ENCODE measurements at regions not wholly inside any gene's neighbourhood (a gene's known extent, or its start where the extent isn't known, plus 50 kb on each side); places are given as distances from the start of the nearest gene placed in this dataset.
"Not testable (repeated sequence)": the region's sequence is repeated elsewhere in the genome, so short reads cannot be mapped to it uniquely, and the experiment has no call there.

DNA sequence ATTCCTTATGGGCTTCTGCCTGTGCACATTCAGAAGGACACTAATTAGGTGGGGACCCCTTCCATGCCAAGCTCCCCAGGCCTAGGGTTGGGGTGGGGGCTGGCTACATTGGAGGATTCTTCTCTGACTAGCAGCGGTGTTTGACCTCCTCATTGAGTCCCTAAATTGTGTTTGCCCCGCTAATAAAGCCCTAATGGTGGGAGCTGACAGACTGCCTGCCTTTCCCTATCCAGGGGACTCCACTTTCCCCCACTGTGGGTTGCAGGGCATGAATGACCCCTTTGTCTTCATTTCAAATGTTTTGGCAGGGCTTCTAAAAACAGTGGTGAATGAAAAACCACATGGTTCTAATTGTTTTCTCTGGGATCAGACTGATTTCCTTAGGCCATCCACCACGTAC is 476.8 kb upstream of the CDH11 start:
- no peak for DNase-seq (ENCODE audit: low read depth in 2 of 2)

DNA sequence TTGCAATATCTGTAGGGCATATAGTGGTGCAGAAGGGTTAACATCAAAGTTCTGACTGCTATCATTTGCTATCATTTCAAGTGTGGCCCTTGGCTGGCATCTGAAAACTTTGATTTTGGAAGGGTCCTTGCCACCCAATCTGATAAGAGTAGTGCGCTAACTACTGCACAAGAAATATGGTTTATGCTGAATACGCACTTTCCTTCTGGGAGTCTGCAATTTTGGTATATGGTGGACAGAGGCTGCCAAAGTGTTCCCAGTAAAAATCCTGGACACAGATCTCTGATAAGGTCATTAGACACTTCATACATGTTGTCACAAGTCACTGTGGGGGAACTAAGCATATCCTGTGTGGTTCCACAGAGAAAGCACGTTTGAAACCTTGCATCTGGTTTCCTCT is 461.6 kb upstream of the CDH11 start:
- no peak for DNase-seq (ENCODE audit: low read depth in 2 of 2)

DNA sequence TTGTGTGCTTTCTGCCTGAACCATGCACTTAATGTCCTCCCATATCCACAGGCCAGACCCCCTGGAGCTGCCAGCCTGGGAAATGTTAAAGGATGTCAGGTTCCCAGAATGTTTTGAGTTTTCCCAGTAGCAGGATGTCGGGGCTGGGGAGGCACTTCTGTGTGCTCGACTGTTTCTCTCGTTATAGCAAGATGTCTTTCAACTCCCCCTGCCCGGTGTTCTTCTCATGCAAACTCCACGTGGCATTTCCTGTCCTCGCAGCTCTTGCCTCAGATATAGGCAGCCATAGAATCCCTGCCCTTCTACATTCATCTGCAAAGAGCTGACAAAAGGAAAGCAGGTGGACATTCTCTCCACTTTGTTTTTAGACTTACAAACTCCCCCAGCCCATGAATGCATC is 457.2 kb upstream of the CDH11 start:
- no peak for DNase-seq (ENCODE audit: low read depth in 2 of 2)

GRCh38 chr16:65576631-65577030 is 454.8 kb upstream of the CDH11 start:
- no peak for DNase-seq (ENCODE audit: low read depth in 2 of 2)

GRCh38 chr16:65576139-65576538 is 454.3 kb upstream of the CDH11 start:
- DNase-seq (ENCODE audit: low read depth in 2 of 2): no peak

- no peak for DNase-seq (ENCODE audit: low read depth in 2 of 2)
Observed at GRCh38 chr16:65574326-65574966, 452.6 kb upstream of the CDH11 start.

DNA sequence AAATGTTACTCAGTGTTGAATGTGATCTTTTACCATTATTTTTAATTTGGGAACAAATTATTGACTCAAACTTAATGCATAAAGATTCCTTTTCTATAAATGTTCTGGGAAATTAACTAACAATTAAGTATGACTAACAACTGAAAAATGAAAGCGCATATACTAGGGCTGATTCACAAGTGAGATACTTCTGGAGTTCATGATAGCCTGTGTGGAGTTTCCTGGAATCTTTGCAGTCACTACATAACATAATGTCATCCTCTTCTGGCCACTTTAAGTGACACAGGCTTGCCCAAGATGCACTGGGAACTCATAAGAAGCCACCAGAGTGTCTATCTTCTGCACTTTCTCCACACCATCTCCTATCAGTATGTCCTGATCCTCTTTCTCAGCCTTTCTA is 450.3 kb upstream of the CDH11 start:
- DNase-seq (ENCODE audit: low read depth in 2 of 2): no peak

GRCh38 chr16:65570261-65570660 is 448.4 kb upstream of the CDH11 start:
- DNase-seq (ENCODE audit: low read depth in 2 of 2): no peak

GRCh38 chr16:65559846-65560245 is 438.0 kb upstream of the CDH11 start:
- DNase-seq (ENCODE audit: low read depth in 2 of 2): no peak

DNA sequence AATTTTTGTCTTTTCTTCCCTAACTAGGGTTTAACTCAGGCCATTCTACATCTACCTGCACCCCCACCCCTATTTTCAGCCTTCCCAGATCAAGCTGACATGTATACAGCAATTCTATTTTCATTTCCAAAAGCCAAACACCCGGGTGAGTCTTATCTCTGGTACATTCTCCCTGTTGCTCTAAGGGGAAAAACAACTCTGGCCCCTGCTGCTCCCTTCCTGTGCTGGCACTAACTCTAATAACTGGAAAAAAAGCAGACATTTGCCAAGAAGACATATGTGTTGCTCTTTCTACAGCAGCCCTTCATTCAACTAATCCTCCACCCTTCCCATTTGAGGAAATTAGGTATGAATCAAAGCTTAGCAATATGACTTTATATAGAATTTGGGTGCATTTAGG is 427.8 kb upstream of the CDH11 start:
- not testable (repeated sequence) for DNase-seq (ENCODE audit: low read depth in 2 of 2)

GRCh38 chr16:65548470-65548869 is 426.6 kb upstream of the CDH11 start:
- DNase-seq (ENCODE audit: low read depth in 2 of 2): no peak

GRCh38 chr16:65547772-65548446 is 426.0 kb upstream of the CDH11 start:
- DNase-seq (ENCODE audit: low read depth in 2 of 2): no peak

DNA sequence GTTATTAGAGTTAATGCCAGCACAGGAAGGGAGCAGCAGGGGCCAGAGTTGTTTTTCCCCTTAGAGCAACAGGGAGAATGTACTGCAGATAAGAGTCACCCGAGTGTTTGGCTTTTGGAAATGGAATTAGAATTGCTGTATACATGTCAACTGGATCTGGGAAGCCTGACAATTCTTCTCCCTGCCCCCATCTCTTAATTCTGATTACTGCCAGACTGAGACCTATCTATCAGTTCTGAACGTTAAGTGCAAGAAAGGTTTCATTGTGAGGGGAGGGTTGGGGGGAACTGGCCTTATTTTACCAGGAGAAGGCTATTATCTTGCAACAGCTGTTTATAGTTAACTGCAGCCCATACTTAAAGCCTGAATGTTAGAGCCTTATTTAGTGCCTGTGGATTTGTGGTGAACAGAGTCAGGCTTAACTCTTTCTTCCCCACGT is 424.5 kb upstream of the CDH11 start:
- no peak for DNase-seq (ENCODE audit: low read depth in 2 of 2)

DNA sequence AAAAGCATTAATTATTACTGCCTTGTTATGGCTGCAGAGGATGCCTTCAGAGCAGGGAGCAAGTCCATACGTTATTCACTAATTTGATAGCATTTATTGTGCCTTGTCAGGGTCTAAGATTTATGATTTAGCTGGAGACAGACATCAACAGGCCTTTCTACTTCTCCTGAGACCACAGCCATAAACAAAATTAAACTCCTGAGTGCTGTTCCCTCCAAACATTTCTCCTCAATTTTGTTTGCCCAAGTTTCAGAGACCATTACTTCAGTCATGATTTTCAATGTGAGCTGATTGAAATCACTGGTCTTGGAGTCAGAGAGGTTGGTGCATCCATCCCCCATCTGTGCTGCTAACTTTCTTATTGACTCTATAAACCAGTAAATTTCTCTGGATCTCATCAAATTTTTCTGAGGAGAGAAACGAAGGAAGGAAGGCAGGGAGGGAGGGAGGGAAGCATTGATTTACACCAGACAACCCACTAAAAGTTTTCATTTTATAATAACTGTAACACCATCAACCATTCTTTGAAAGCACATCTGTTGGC is 423.6 kb upstream of the CDH11 start:
- no peak for DNase-seq (ENCODE audit: low read depth in 2 of 2)

- no peak for DNase-seq (ENCODE audit: low read depth in 2 of 2)
Observed at GRCh38 chr16:65543781-65544740, 422.2 kb upstream of the CDH11 start.

DNA sequence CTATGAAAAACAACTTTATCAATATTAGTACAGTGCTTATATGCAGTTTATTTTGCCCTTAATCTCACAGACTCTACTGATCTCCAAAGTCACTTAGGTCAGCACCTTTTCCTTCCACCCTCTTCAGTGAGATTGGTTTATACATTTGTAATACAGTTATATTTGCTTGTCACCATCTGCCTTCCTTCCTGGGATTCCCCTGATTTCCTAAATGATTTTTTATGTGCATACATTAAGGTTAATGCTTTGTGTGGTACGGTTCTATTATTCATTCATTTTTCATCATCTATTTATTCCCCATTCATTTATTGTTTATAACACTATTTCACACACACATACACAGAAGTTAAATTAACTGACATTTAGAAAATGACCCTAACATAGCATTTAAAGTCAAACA is 419.8 kb upstream of the CDH11 start:
- DNase-seq (ENCODE audit: low read depth in 2 of 2): no peak

DNA sequence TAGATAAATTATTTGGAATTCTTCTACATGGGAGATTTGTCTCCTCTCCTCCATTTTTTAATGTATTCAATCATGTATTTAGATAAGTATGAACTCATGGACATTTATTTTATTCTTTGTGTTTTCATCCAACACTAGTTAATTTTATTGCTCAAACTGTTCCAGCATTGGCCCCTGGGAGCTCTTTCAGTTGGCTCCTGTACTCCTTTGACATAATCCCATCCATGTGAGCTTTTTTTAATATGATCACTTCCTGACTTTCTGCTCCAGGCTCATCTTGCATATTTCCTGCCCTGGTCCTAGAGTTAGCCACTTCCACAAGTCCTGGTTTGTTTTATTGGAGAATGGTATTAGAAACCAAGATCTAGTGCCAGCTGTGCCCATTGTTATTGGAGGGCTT is 419.0 kb upstream of the CDH11 start:
- DNase-seq (ENCODE audit: low read depth in 2 of 2): no peak

GRCh38 chr16:65538976-65539375 is 417.1 kb upstream of the CDH11 start:
- DNase-seq (ENCODE audit: low read depth in 2 of 2): no peak

DNA sequence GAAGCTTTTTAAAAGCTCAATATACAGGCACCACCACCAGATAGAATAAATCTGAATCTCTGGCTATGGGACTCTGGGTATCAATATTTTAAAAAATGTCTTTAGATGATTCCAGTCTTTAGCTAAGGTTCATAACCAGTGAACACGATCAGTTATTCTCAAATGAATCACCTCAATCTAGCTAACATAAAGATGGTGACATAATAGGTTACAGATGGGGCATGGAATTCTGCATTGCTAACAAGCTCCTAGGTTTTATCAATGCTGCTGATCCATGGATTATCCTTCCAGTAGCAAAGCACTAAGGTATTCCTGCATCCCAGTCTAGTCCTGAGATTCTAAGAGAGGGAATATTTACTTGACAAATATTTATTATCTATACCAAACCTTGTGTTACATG is 415.5 kb upstream of the CDH11 start:
- DNase-seq (ENCODE audit: low read depth in 2 of 2): no peak

- DNase-seq (ENCODE audit: low read depth in 2 of 2): no peak
Observed at GRCh38 chr16:65534121-65534528, 412.3 kb upstream of the CDH11 start.

GRCh38 chr16:65532846-65533245 is 411.0 kb upstream of the CDH11 start:
- no peak for DNase-seq (ENCODE audit: low read depth in 2 of 2)

DNA sequence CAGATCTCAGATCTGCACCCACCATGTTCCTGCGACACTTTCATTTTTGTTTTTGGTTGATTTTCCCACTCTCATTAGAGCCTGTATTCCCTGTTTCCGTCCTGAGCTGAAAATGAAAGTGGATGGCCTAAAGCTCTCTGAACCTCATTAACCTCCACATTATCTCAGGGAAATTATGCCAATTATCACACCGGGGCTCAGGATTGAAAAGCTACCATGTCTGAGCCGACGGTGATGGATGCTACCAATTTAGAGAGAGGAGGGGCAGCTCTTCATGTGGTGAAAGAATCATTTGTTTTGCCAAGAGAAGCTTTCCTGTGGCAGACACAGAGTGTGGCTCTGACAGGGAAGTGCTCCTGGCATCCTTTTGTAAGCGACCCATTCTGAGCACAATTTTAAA is 410.4 kb upstream of the CDH11 start:
- DNase-seq (ENCODE audit: low read depth in 2 of 2): no peak
